ENCODE measurements at regions not wholly inside any gene's neighbourhood (a gene's known extent, or its start where the extent isn't known, plus 50 kb on each side); places are given as distances from the start of the nearest gene placed in this dataset.

DNA sequence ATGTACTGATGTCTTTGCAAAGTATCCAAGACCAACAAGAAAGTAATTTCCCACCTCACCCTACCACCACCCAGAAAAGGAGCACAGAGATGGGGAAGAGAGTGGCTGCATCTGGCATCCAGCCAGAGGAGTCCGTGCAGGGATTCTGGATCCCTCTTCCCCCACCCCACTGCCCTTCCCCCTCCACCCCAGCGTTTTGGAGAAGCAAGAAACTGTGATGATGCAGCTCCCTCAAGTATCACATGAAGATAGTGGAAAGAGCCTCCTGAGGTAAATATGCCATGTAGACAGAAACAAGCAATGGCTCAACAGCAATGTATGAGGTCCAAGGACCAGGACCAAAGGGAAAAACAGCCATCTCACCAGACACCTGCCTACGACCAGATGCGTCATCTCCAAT lies 153.8 kb downstream of the DEPDC1B start:
- Histone ChIP-seq H3K36me3 (ENCODE audit: control insufficient read depth in 4 of 4, insufficient read depth in 3 of 4, low read depth in 1 of 4, low read length in 3 of 4) (no peaks in the 10 kb centered on the region), H3K27ac (ENCODE audit: low read depth in 1 of 2, low read length in 2 of 2) (no peak overlapping the region), H3K9me3 (ENCODE audit: control insufficient read depth in 4 of 4, low read length in 3 of 4) (no peaks in the 10 kb centered on the region), H3K4me3 (ENCODE audit: low read depth in 1 of 3, low read length in 3 of 3) (no peak overlapping the region), H3K9ac (ENCODE audit: low read depth in 1 of 2, low read length in 2 of 2) (no peak overlapping the region), H3K27me3 (ENCODE audit: control insufficient read depth in 4 of 4, insufficient read depth in 4 of 4, low read length in 3 of 4) (peaks cover 0 to 3% (median 0%) of the 10 kb centered on the region in 4 donors), H3K4me1 (ENCODE audit: control insufficient read depth in 4 of 4, insufficient read depth in 4 of 4, low read length in 3 of 4) (no peaks in the 10 kb centered on the region)
- no peak for TF ChIP-seq SP1 (IDR thresholded peaks at IDR 0.05)
- 59% methylated on average over 4 of the region's 4 CpGs for WGBS
- DNase-seq (ENCODE audit: low spot score), result no peak

- H3K9me3 ChIP-seq (ENCODE audit: control insufficient read depth in 4 of 4, low read length in 3 of 4), result no peaks in the 10 kb centered on the region
- no peaks in the 10 kb centered on the region for H3K36me3 ChIP-seq (ENCODE audit: control insufficient read depth in 4 of 4, insufficient read depth in 3 of 4, low read depth in 1 of 4, low read length in 3 of 4)
- no peak overlapping the region for H3K27ac ChIP-seq (ENCODE audit: low read depth in 1 of 2, low read length in 2 of 2)
- H3K4me1 ChIP-seq (ENCODE audit: control insufficient read depth in 4 of 4, insufficient read depth in 4 of 4, low read length in 3 of 4), result no peaks in the 10 kb centered on the region
- no peak overlapping the region for H3K4me3 ChIP-seq (ENCODE audit: low read depth in 1 of 3, low read length in 3 of 3)
- H3K9ac ChIP-seq (ENCODE audit: low read depth in 1 of 2, low read length in 2 of 2), result no peak overlapping the region
- 73% methylated on average over 3 of the region's 3 CpGs for WGBS
- H3K27me3 ChIP-seq (ENCODE audit: control insufficient read depth in 4 of 4, insufficient read depth in 4 of 4, low read length in 3 of 4), result peaks cover 0 to 3% (median 0%) of the 10 kb centered on the region in 4 donors
- TF ChIP-seq RAD21 (IDR thresholded peaks at IDR 0.05) (no peak), YY1 (IDR thresholded peaks at IDR 0.05) (no peak), REST (IDR thresholded peaks at IDR 0.05) (no peak), NR2F2 (IDR thresholded peaks at IDR 0.05) (no peak), MAX (IDR thresholded peaks at IDR 0.05) (no peak), RXRA (IDR thresholded peaks at IDR 0.05) (no peak), TAF1 (conservative IDR thresholded peaks at IDR 0.05) (no peak), SP1 (IDR thresholded peaks at IDR 0.05) (no peak), GABPA (IDR thresholded peaks at IDR 0.05 in 1 of 2, conservative IDR thresholded peaks at IDR 0.05 in 1 of 2) (no peak), EGR1 (IDR thresholded peaks at IDR 0.05; ENCODE audit: low read depth in 2 of 2) (no peak)
- DNase-seq (ENCODE audit: low spot score), result no peak
These were observed 154.4 kb downstream of the DEPDC1B start for GRCh38 chr5:60545551-60545950.

DNA sequence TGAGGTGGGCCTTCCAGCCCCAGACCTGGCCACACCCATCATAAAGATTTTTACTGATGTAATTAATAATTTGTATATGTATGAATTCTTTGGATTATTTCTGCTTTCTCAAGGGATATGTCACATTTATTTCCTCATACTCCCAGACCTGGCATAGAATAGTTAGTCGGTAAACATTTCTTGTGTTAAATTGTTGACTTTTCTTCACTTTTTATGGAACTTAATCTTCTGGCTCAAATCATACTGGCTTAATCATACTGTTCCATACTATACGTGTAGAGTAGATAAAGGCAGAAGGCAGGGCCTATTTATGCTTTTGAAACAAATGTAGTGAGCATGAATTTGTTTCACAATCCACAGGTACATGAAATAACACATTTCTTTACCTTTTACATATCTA lies 155.8 kb downstream of the DEPDC1B start:
- Histone ChIP-seq H3K4me1 (ENCODE audit: control insufficient read depth in 4 of 4, insufficient read depth in 4 of 4, low read length in 3 of 4) (peaks cover 0 to 3% (median 0%) of the 10 kb centered on the region in 4 donors), H3K9ac (ENCODE audit: low read depth in 1 of 2, low read length in 2 of 2) (no peak overlapping the region), H3K27me3 (ENCODE audit: control insufficient read depth in 4 of 4, insufficient read depth in 4 of 4, low read length in 3 of 4) (peaks cover 0 to 3% (median 0%) of the 10 kb centered on the region in 4 donors), H3K27ac (ENCODE audit: low read depth in 1 of 2, low read length in 2 of 2) (no peak overlapping the region), H3K9me3 (ENCODE audit: control insufficient read depth in 4 of 4, low read length in 3 of 4) (no peaks in the 10 kb centered on the region), H3K36me3 (ENCODE audit: control insufficient read depth in 4 of 4, insufficient read depth in 3 of 4, low read depth in 1 of 4, low read length in 3 of 4) (no peaks in the 10 kb centered on the region), H3K4me3 (ENCODE audit: low read depth in 1 of 3, low read length in 3 of 3) (no peak overlapping the region)
- WGBS, result 70% methylated on average over 2 of the region's 2 CpGs
- TF ChIP-seq GABPA (IDR thresholded peaks at IDR 0.05 in 1 of 2, conservative IDR thresholded peaks at IDR 0.05 in 1 of 2) (no peak), ATF3 (IDR thresholded peaks at IDR 0.05) (no peak), FOXA1 (IDR thresholded peaks at IDR 0.05) (no peak), EGR1 (IDR thresholded peaks at IDR 0.05; ENCODE audit: low read depth in 2 of 2) (no peak), CTCF (IDR thresholded peaks at IDR 0.05; ENCODE audit: low read depth, low read length, missing input control) (no peak), HNF4G (IDR thresholded peaks at IDR 0.05) (no peak), TAF1 (conservative IDR thresholded peaks at IDR 0.05) (no peak), HNF4A (conservative IDR thresholded peaks at IDR 0.05) (no peak), RXRA (IDR thresholded peaks at IDR 0.05) (no peak), FOXA2 (IDR thresholded peaks at IDR 0.05) (no peak), REST (IDR thresholded peaks at IDR 0.05) (no peak), NR2F2 (IDR thresholded peaks at IDR 0.05) (no peak), ZBTB33 (IDR thresholded peaks at IDR 0.05) (no peak), SP1 (IDR thresholded peaks at IDR 0.05) (no peak), YY1 (IDR thresholded peaks at IDR 0.05) (no peak)
- DNase-seq (ENCODE audit: low spot score), result no peak

Measured in liver (tissue), 8 donors.